ENCODE measurements at regions not wholly inside any gene's neighbourhood (a gene's known extent, or its start where the extent isn't known, plus 50 kb on each side); places are given as distances from the start of the nearest gene placed in this dataset.
"Not testable (repeated sequence)": the region's sequence is repeated elsewhere in the genome, so short reads cannot be mapped to it uniquely, and the experiment has no call there.

GRCh38 chr4:159420162-159421057 is 317.5 kb downstream of the RAPGEF2 start:
- TF ChIP-seq EZH2 (IDR thresholded peaks at IDR 0.05; ENCODE audit: low read length, missing control alignments) (no peak), CTCF (conservative IDR thresholded peaks at IDR 0.05 in 1 of 2, IDR thresholded peaks at IDR 0.05 in 1 of 2; ENCODE audit: low read depth in 1 of 2, low read length in 2 of 2) (no peak)
- no peak for DNase-seq (ENCODE audit: low read depth in 2 of 2)

GRCh38 chr4:159421058-159421419 is 318.2 kb downstream of the RAPGEF2 start:
- H4K20me1 ChIP-seq (ENCODE audit: control insufficient read depth, extremely low read depth, insufficient read depth, low read length); H3K9ac ChIP-seq (ENCODE audit: insufficient read depth, low read length); H3K9me3 ChIP-seq (ENCODE audit: control insufficient read depth, insufficient read depth, low read depth, low read length); H3K36me3 ChIP-seq (ENCODE audit: control insufficient read depth, insufficient read depth, low read length); H3K4me1 ChIP-seq (ENCODE audit: control insufficient read depth, extremely low read depth, insufficient read depth, low read length); DNase-seq (ENCODE audit: low read depth in 2 of 2); H3K4me3 ChIP-seq (replicated peaks in 1 of 4; ENCODE audit: control extremely low read depth in 1 of 4, insufficient read depth in 1 of 4, low read depth in 3 of 4, low read length in 4 of 4); H2AFZ ChIP-seq (ENCODE audit: low read length); H3K27me3 ChIP-seq (ENCODE audit: control insufficient read depth, insufficient read depth, low read length); H3K4me2 ChIP-seq (ENCODE audit: extremely low read depth, insufficient read depth, low read length); H3K27ac ChIP-seq (ENCODE audit: insufficient read depth, low read length); H3K79me2 ChIP-seq (ENCODE audit: control insufficient read depth, insufficient read depth, low read length): not testable (repeated sequence)

More at GRCh38 chr4:159420162-159421057, 317.5 kb downstream of the RAPGEF2 start:
- Histone ChIP-seq H2AFZ (ENCODE audit: low read length) (no peak overlapping the region), H3K4me3 (replicated peaks in 1 of 4; ENCODE audit: control extremely low read depth in 1 of 4, insufficient read depth in 1 of 4, low read depth in 3 of 4, low read length in 4 of 4) (no peak overlapping the region), H3K36me3 (ENCODE audit: control insufficient read depth, insufficient read depth, low read length) (no peaks in the 10 kb centered on the region), H3K9ac (ENCODE audit: insufficient read depth, low read length) (no peak overlapping the region), H3K79me2 (ENCODE audit: control insufficient read depth, insufficient read depth, low read length) (no peaks in the 10 kb centered on the region), H3K4me2 (ENCODE audit: extremely low read depth, insufficient read depth, low read length) (no peak overlapping the region), H3K4me1 (ENCODE audit: control insufficient read depth, extremely low read depth, insufficient read depth, low read length) (no peaks in the 10 kb centered on the region), H3K9me3 (ENCODE audit: control insufficient read depth, insufficient read depth, low read depth, low read length) (no peaks in the 10 kb centered on the region), H3K27me3 (ENCODE audit: control insufficient read depth, insufficient read depth, low read length) (no peaks in the 10 kb centered on the region), H4K20me1 (ENCODE audit: control insufficient read depth, extremely low read depth, insufficient read depth, low read length) (no peaks in the 10 kb centered on the region), H3K27ac (ENCODE audit: insufficient read depth, low read length) (no peak overlapping the region)

GRCh38 chr4:159422019-159422418 is 319.1 kb downstream of the RAPGEF2 start:
- no peak overlapping the region for H3K27ac ChIP-seq (ENCODE audit: insufficient read depth, low read length)
- H3K4me3 ChIP-seq (replicated peaks in 1 of 4; ENCODE audit: control extremely low read depth in 1 of 4, insufficient read depth in 1 of 4, low read depth in 3 of 4, low read length in 4 of 4) = no peak overlapping the region
- DNase-seq (ENCODE audit: low read depth in 2 of 2) = no peak
- H3K79me2 ChIP-seq (ENCODE audit: control insufficient read depth, insufficient read depth, low read length) = no peaks in the 10 kb centered on the region
- TF ChIP-seq EZH2 (IDR thresholded peaks at IDR 0.05; ENCODE audit: low read length, missing control alignments) (no peak), CTCF (conservative IDR thresholded peaks at IDR 0.05 in 1 of 2, IDR thresholded peaks at IDR 0.05 in 1 of 2; ENCODE audit: low read depth in 1 of 2, low read length in 2 of 2) (no peak)
- no peak overlapping the region for H3K9ac ChIP-seq (ENCODE audit: insufficient read depth, low read length)
- H3K36me3 ChIP-seq (ENCODE audit: control insufficient read depth, insufficient read depth, low read length) = no peaks in the 10 kb centered on the region
- no peaks in the 10 kb centered on the region for H3K27me3 ChIP-seq (ENCODE audit: control insufficient read depth, insufficient read depth, low read length)
- H3K4me2 ChIP-seq (ENCODE audit: extremely low read depth, insufficient read depth, low read length) = no peak overlapping the region
- no peaks in the 10 kb centered on the region for H3K9me3 ChIP-seq (ENCODE audit: control insufficient read depth, insufficient read depth, low read depth, low read length)
- H2AFZ ChIP-seq (ENCODE audit: low read length) = no peak overlapping the region
- H3K4me1 ChIP-seq (ENCODE audit: control insufficient read depth, extremely low read depth, insufficient read depth, low read length) = no peaks in the 10 kb centered on the region
- no peaks in the 10 kb centered on the region for H4K20me1 ChIP-seq (ENCODE audit: control insufficient read depth, extremely low read depth, insufficient read depth, low read length)

Measured in fibroblast of lung (primary cell).